GM23338 (cell line): ENCODE measurements at regions not wholly inside any gene's neighbourhood (a gene's known extent, or its start where the extent isn't known, plus 50 kb on each side); places are given as distances from the start of the nearest gene placed in this dataset.
A peak's percentile ranks its signal among the peaks of the same experiment; 100 is the strongest.

Experiments used
- ATAC-seq: fragments of 200-7000 bp; cut with Tn5 transposase; 3 replicates; pipeline ENCODE4 v1.9.1; 2020
- DNase-seq: peaks from one replicate; pipeline ENCODE4 v3.0.0-alpha.2; 2015; ENCODE audit warnings: low spot score
- H2AFZ ChIP-seq: fragments of 200-600 bp; sonication (generic); 2 replicates; pipeline ENCODE4 v1.8.0; 2016; ENCODE audit warnings: antibody characterized with exemption, mild to moderate bottlenecking, moderate library complexity
- H3F3A ChIP-seq: fragments of 200-600 bp; sonication (generic); replicated peaks from 2 replicates; pipeline ENCODE4 v1.8.0; 2017; ENCODE audit warnings: antibody characterized with exemption, mixed run types, low read depth
- H3K27ac ChIP-seq: fragments of 200-600 bp; sonication (generic); 2 replicates; pipeline ENCODE4 v1.6.1; 2016; ENCODE audit warnings: low read depth
- H3K27me3 ChIP-seq: fragments of 200-600 bp; sonication (generic); 2 replicates; pipeline ENCODE4 v1.8.0; 2016; ENCODE audit warnings: mild to moderate bottlenecking, mixed run types, moderate library complexity; ENCODE audit not compliant: insufficient read depth
- H3K36me3 ChIP-seq: fragments of 200-600 bp; sonication (generic); 2 replicates; pipeline ENCODE4 v1.8.0; 2016; ENCODE audit warnings: mild to moderate bottlenecking; ENCODE audit not compliant: insufficient read depth
- H3K4me1 ChIP-seq: fragments of 200-600 bp; sonication (generic); 2 replicates; pipeline ENCODE4 v1.8.0; 2016; ENCODE audit warnings: mild to moderate bottlenecking, moderate library complexity; ENCODE audit not compliant: insufficient read depth
- H3K4me2 ChIP-seq: fragments of 200-600 bp; sonication (generic); 2 replicates; pipeline ENCODE4 v1.7.1; 2017; ENCODE audit warnings: mixed run types
- H3K4me3 ChIP-seq: fragments of 200-600 bp; sonication (generic); 2 replicates; pipeline ENCODE4 v1.6.1; 2016; ENCODE audit warnings: mixed run types
- H3K79me2 ChIP-seq: fragments of 200-600 bp; sonication (generic); replicated peaks from 2 replicates; pipeline ENCODE4 v1.8.0; 2017; ENCODE audit warnings: mild to moderate bottlenecking; ENCODE audit not compliant: insufficient read depth
- H3K9me2 ChIP-seq: fragments of 200-600 bp; sonication (generic); 2 replicates; pipeline ENCODE4 v1.8.0; 2017; ENCODE audit not compliant: insufficient read depth
- H4K20me1 ChIP-seq: fragments of 200-600 bp; sonication (generic); replicated peaks from 2 replicates; pipeline ENCODE4 v1.8.0; 2017; ENCODE audit warnings: mild to moderate bottlenecking; ENCODE audit not compliant: insufficient read depth
- H3K27ac Mint-ChIP-seq: 2 replicates; pipeline ENCODE4 v1.8.0; 2020; ENCODE audit warnings: inconsistent platforms, mild to moderate bottlenecking, moderate library complexity, mixed read lengths
- H3K27me3 Mint-ChIP-seq: 3 replicates; pipeline ENCODE4 v1.8.0; 2022; ENCODE audit warnings: low read depth, mild to moderate bottlenecking, moderate library complexity, mixed read lengths, inconsistent platforms; ENCODE audit not compliant: insufficient read depth, poor library complexity
- H3K36me3 Mint-ChIP-seq: 3 replicates; pipeline ENCODE4 v1.8.0; 2021; ENCODE audit warnings: low read depth, mild to moderate bottlenecking, inconsistent platforms, moderate library complexity, mixed read lengths
- H3K4me1 Mint-ChIP-seq: 3 replicates; pipeline ENCODE4 v1.8.0; 2020; ENCODE audit warnings: mild to moderate bottlenecking, inconsistent platforms, mixed read lengths
- H3K4me3 Mint-ChIP-seq: 3 replicates; pipeline ENCODE4 v1.8.0; 2021; ENCODE audit warnings: moderate library complexity, mild to moderate bottlenecking, inconsistent platforms, mixed read lengths
- H3K9me3 Mint-ChIP-seq: 3 replicates; pipeline ENCODE4 v1.8.0; 2020; ENCODE audit warnings: moderate library complexity, mild to moderate bottlenecking, inconsistent platforms, mixed read lengths
- CREB1 ChIP-seq: fragments of 250-450 bp; sonication (Bioruptor Pico); IDR thresholded peaks from 2 replicates; pipeline ENCODE4 v1.5.0; 2020; ENCODE audit warnings: low read depth, mild to moderate bottlenecking, moderate library complexity
- EZH2 ChIP-seq: fragments of 200-600 bp; sonication (generic); IDR thresholded peaks from one replicate; pipeline ENCODE4 v1.8.0; 2017; ENCODE audit warnings: antibody characterized with exemption, mild to moderate bottlenecking, low read depth; ENCODE audit not compliant: unreplicated experiment
- EZH2phosphoT487 ChIP-seq: fragments of 200-600 bp; sonication (generic); IDR thresholded peaks from one replicate; pipeline ENCODE4 v1.8.1; 2018; ENCODE audit warnings: antibody characterized with exemption; ENCODE audit not compliant: unreplicated experiment
- JUNB ChIP-seq: IDR thresholded peaks from one replicate; pipeline ENCODE4 v1.6.1; 2016; ENCODE audit warnings: antibody characterized with exemption; ENCODE audit not compliant: unreplicated experiment
- NANOG ChIP-seq: IDR thresholded peaks from 2 replicates; pipeline ENCODE4 v1.6.1; 2016; ENCODE audit warnings: antibody characterized with exemption, borderline replicate concordance
- POLR2AphosphoS5 ChIP-seq: IDR thresholded peaks from 2 replicates; pipeline ENCODE4 v1.6.1; 2016; ENCODE audit warnings: antibody characterized with exemption, low read depth
- ZNF331 ChIP-seq: fragments of 250-450 bp; sonication (Bioruptor Pico); IDR thresholded peaks from 2 replicates; pipeline ENCODE4 v1.5.0; 2020; ENCODE audit warnings: low read depth, mild to moderate bottlenecking, moderate library complexity
- TF ChIP-seq, protein P1 (sequence below): fragments of 250-450 bp; sonication (Bioruptor Pico); IDR thresholded peaks from 2 replicates; pipeline ENCODE4 v1.5.0; 2020; ENCODE audit warnings: mild to moderate bottlenecking, moderate library complexity
- TF ChIP-seq, protein P2 (sequence below): IDR thresholded peaks from 2 replicates; pipeline ENCODE4 v1.6.1; 2016; ENCODE audit warnings: antibody characterized with exemption

DNA sequence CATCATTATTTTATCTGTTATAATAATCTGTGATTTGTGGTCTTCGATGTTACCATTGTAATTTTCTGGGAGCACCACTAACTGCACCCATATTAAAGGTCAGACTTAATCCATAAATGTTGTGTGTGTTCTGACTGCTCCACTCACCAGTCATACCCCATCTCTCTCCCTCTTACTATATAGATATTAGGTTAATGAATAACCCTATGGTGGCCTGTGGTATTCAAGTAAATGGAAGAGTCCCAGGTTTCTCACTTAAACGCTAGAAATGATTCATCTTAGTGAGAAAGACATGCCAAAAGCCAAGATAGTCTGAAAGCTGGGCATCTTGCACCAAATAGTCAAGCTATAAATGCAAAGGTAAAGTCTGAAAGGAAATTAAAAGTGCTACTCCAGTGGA is 1358.5 kb downstream of the ROBO2 start (continued):
- TF ChIP-seq, protein P1, sequence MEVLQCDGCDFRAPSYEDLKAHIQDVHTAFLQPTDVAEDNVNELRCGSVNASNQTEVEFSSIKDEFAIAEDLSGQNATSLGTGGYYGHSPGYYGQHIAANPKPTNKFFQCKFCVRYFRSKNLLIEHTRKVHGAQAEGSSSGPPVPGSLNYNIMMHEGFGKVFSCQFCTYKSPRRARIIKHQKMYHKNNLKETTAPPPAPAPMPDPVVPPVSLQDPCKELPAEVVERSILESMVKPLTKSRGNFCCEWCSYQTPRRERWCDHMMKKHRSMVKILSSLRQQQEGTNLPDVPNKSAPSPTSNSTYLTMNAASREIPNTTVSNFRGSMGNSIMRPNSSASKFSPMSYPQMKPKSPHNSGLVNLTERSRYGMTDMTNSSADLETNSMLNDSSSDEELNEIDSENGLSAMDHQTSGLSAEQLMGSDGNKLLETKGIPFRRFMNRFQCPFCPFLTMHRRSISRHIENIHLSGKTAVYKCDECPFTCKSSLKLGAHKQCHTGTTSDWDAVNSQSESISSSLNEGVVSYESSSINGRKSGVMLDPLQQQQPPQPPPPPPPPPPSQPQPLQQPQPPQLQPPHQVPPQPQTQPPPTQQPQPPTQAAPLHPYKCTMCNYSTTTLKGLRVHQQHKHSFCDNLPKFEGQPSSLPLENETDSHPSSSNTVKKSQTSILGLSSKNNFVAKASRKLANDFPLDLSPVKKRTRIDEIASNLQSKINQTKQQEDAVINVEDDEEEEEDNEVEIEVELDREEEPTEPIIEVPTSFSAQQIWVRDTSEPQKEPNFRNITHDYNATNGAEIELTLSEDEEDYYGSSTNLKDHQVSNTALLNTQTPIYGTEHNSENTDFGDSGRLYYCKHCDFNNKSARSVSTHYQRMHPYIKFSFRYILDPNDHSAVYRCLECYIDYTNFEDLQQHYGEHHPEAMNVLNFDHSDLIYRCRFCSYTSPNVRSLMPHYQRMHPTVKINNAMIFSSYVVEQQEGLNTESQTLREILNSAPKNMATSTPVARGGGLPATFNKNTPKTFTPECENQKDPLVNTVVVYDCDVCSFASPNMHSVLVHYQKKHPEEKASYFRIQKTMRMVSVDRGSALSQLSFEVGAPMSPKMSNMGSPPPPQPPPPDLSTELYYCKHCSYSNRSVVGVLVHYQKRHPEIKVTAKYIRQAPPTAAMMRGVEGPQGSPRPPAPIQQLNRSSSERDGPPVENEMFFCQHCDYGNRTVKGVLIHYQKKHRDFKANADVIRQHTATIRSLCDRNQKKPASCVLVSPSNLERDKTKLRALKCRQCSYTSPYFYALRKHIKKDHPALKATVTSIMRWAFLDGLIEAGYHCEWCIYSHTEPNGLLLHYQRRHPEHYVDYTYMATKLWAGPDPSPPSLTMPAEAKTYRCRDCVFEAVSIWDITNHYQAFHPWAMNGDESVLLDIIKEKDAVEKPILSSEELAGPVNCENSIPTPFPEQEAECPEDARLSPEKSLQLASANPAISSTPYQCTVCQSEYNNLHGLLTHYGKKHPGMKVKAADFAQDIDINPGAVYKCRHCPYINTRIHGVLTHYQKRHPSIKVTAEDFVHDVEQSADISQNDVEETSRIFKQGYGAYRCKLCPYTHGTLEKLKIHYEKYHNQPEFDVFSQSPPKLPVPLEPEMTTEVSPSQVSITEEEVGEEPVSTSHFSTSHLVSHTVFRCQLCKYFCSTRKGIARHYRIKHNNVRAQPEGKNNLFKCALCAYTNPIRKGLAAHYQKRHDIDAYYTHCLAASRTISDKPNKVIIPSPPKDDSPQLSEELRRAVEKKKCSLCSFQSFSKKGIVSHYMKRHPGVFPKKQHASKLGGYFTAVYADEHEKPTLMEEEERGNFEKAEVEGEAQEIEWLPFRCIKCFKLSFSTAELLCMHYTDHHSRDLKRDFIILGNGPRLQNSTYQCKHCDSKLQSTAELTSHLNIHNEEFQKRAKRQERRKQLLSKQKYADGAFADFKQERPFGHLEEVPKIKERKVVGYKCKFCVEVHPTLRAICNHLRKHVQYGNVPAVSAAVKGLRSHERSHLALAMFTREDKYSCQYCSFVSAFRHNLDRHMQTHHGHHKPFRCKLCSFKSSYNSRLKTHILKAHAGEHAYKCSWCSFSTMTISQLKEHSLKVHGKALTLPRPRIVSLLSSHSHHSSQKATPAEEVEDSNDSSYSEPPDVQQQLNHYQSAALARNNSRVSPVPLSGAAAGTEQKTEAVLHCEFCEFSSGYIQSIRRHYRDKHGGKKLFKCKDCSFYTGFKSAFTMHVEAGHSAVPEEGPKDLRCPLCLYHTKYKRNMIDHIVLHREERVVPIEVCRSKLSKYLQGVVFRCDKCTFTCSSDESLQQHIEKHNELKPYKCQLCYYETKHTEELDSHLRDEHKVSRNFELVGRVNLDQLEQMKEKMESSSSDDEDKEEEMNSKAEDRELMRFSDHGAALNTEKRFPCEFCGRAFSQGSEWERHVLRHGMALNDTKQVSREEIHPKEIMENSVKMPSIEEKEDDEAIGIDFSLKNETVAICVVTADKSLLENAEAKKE (CRISPR knock-in tag): no peak
- TF ChIP-seq CREB1 (no peak), POLR2AphosphoS5 (no peak)

DNA sequence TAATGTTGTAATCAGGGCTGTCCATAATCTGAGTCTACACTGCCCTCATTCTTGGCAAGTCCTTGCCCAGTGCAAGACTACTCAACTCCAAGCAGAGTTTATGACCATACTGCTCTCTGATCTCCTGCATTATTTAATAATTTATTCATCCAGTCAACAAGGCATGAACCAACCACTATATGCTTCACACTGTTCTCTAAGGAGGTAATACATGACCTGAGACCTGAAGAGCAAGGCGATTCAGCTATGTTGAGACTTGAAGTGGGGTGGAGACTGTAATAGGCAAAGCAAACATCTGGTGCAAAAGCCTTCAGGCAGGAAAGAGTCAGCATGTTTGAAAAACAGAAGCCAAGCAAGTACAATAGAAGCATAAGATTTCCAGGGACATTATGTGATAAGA is 1362.8 kb downstream of the ROBO2 start:
- no peak overlapping the region for H3K4me3 ChIP-seq
- no peak overlapping the region for H3K27ac ChIP-seq
- H4K20me1 ChIP-seq: no peaks in the 10 kb centered on the region
- Mint-ChIP-seq H3K27me3 (no peaks in the 10 kb centered on the region), H3K4me3 (no peak overlapping the region), H3K27ac (no peak overlapping the region), H3K9me3 (no peaks in the 10 kb centered on the region), H3K36me3 (no peaks in the 10 kb centered on the region), H3K4me1 (no peaks in the 10 kb centered on the region)
- H3K9me2 ChIP-seq: peaks cover 6% of the 10 kb centered on the region; the same call in 1 of the 2 replicates
- no peaks in the 10 kb centered on the region for H3K36me3 ChIP-seq
- H3K27me3 ChIP-seq: no peaks in the 10 kb centered on the region
- H2AFZ ChIP-seq: peak overlapping the region; percentile 30
- no peaks in the 10 kb centered on the region for H3K4me1 ChIP-seq
- H3K4me2 ChIP-seq: no peak overlapping the region
- H3K79me2 ChIP-seq: no peaks in the 10 kb centered on the region
- DNase-seq (no peak), ATAC-seq (no peak)
- H3F3A ChIP-seq: no peaks in the 10 kb centered on the region
- TF ChIP-seq, protein P1 (CRISPR knock-in tag): no peak
- TF ChIP-seq NANOG (no peak), EZH2 (no peak), JUNB (no peak), POLR2AphosphoS5 (no peak), ZNF331 (CRISPR knock-in tag) (no peak), EZH2phosphoT487 (no peak)
- TF ChIP-seq, protein P2, sequence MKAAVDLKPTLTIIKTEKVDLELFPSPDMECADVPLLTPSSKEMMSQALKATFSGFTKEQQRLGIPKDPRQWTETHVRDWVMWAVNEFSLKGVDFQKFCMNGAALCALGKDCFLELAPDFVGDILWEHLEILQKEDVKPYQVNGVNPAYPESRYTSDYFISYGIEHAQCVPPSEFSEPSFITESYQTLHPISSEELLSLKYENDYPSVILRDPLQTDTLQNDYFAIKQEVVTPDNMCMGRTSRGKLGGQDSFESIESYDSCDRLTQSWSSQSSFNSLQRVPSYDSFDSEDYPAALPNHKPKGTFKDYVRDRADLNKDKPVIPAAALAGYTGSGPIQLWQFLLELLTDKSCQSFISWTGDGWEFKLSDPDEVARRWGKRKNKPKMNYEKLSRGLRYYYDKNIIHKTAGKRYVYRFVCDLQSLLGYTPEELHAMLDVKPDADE: no peak
